ENCODE measurements at regions not wholly inside any gene's neighbourhood (a gene's known extent, or its start where the extent isn't known, plus 50 kb on each side); places are given as distances from the start of the nearest gene placed in this dataset.

DNA sequence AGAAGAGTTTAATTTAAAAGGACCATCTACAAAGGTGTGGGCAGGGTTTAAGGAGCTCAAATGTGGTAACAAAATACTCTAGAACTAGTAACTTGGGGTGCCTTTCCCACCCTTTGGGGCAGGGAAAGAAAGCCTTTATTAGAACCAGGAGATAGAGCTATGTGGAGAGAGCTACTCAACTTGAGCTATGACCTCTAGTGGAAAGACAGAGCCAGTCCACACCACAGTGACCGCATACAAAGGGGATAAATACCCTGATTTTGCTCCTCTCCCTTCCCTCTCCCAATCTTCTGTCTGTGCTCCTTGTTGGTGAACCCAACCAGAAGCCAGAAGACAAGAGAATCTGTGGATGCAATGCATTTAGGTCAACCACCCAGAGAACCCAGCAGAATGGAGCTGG, 54.4 kb upstream of the JAK1 start:
- TF ChIP-seq CHD4 (IDR thresholded peaks at IDR 0.05), result no peak
- TF ChIP-seq, protein P1, sequence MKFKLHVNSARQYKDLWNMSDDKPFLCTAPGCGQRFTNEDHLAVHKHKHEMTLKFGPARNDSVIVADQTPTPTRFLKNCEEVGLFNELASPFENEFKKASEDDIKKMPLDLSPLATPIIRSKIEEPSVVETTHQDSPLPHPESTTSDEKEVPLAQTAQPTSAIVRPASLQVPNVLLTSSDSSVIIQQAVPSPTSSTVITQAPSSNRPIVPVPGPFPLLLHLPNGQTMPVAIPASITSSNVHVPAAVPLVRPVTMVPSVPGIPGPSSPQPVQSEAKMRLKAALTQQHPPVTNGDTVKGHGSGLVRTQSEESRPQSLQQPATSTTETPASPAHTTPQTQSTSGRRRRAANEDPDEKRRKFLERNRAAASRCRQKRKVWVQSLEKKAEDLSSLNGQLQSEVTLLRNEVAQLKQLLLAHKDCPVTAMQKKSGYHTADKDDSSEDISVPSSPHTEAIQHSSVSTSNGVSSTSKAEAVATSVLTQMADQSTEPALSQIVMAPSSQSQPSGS (IDR thresholded peaks at IDR 0.05; ENCODE audit: low read length), result no peak
- TF ChIP-seq, protein P2, sequence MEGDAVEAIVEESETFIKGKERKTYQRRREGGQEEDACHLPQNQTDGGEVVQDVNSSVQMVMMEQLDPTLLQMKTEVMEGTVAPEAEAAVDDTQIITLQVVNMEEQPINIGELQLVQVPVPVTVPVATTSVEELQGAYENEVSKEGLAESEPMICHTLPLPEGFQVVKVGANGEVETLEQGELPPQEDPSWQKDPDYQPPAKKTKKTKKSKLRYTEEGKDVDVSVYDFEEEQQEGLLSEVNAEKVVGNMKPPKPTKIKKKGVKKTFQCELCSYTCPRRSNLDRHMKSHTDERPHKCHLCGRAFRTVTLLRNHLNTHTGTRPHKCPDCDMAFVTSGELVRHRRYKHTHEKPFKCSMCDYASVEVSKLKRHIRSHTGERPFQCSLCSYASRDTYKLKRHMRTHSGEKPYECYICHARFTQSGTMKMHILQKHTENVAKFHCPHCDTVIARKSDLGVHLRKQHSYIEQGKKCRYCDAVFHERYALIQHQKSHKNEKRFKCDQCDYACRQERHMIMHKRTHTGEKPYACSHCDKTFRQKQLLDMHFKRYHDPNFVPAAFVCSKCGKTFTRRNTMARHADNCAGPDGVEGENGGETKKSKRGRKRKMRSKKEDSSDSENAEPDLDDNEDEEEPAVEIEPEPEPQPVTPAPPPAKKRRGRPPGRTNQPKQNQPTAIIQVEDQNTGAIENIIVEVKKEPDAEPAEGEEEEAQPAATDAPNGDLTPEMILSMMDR (IDR thresholded peaks at IDR 0.05 in 2 of 3, conservative IDR thresholded peaks at IDR 0.05 in 1 of 3; ENCODE audit: control insufficient read depth in 2 of 3, extremely low read depth in 1 of 3, insufficient read depth in 1 of 3, low read depth in 3 of 3, low read length in 3 of 3), result peak in 2 of 3 experiments; percentile 11 to 15; a peak in 2 of 6 replicates
- TF ChIP-seq, protein P3, sequence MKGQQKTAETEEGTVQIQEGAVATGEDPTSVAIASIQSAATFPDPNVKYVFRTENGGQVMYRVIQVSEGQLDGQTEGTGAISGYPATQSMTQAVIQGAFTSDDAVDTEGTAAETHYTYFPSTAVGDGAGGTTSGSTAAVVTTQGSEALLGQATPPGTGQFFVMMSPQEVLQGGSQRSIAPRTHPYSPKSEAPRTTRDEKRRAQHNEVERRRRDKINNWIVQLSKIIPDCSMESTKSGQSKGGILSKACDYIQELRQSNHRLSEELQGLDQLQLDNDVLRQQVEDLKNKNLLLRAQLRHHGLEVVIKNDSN (IDR thresholded peaks at IDR 0.05; ENCODE audit: borderline replicate concordance, extremely low read length, insufficient read depth, low read depth, low read length), result no peak
- TF ChIP-seq ZNF217 (IDR thresholded peaks at IDR 0.05), result no peak
- no peak for TF ChIP-seq NFYA (IDR thresholded peaks at IDR 0.05; ENCODE audit: borderline replicate concordance, low read depth, low read length)
- no peak for TF ChIP-seq CBX3 (IDR thresholded peaks at IDR 0.05; ENCODE audit: borderline replicate concordance, low read depth)
- no peak for TF ChIP-seq CHD2 (IDR thresholded peaks at IDR 0.05; ENCODE audit: borderline replicate concordance, low read depth, low read length)
